Stimulated activated CD4-positive, alpha-beta T cell treated with anti-CD3 and anti-CD28 coated beads, Interleukin-4, amount 100 ng/mL, for 48 hours (primary cell): ENCODE measurements at regions not wholly inside any gene's neighbourhood (a gene's known extent, or its start where the extent isn't known, plus 50 kb on each side); places are given as distances from the start of the nearest gene placed in this dataset.
"Not testable (repeated sequence)": the region's sequence is repeated elsewhere in the genome, so short reads cannot be mapped to it uniquely, and the experiment has no call there.

Source experiments
- DNase-seq, 2 donors: peaks; one replicate each; pipeline ENCODE4 v3.0.0-alpha.2; 2020; ENCODE audit warnings: low read depth in 2 of 2

DNA sequence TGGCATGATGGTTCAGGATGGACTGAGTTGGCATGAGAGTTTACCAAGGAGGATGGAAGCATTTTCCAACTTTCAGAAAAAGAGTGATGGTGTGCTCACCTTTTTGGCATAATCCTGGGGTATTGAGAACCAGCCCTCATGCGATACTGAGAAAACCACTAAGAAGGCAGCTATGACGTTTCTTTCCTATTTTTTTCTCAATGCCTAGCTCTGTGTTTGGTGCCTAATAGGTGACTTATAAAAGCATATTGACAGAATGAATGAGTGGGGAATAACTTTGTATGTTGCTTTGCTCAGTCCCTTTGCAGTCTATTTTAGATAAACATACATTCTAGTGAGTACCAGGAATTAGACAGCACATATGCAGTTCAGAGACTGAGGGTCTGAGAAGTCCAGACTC is 816.3 kb downstream of the DHX35 start:
- no peak for DNase-seq

GRCh38 chr20:39777610-39778009 is 815.5 kb downstream of the DHX35 start:
- no peak for DNase-seq

DNA sequence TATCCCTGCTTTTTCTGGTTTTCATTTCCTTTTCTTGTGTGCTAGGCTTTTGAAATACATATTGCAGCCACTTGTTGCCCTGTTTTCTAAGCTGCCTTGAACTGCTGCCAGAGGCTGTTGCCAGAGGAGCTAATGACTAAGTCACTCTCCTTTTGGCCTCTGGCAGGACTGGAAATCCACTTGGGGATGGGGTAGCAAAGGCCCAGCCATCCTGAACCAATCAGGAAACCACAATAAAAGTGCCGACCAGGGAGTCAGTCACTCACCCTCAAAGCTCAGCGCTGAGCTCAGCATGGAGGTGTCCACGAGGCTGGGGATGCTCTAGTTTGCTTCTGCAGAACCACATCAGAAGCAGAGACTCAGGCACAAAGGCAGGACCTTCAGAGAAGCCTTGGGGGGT is 813.0 kb downstream of the DHX35 start:
- DNase-seq: no peak

- DNase-seq: no peak
Observed at GRCh38 chr20:39773380-39774000, 811.3 kb downstream of the DHX35 start.

- no peak for DNase-seq
Observed at GRCh38 chr20:39767352-39767751, 805.2 kb downstream of the DHX35 start.

GRCh38 chr20:39766333-39766732 is 804.2 kb downstream of the DHX35 start:
- no peak for DNase-seq

DNA sequence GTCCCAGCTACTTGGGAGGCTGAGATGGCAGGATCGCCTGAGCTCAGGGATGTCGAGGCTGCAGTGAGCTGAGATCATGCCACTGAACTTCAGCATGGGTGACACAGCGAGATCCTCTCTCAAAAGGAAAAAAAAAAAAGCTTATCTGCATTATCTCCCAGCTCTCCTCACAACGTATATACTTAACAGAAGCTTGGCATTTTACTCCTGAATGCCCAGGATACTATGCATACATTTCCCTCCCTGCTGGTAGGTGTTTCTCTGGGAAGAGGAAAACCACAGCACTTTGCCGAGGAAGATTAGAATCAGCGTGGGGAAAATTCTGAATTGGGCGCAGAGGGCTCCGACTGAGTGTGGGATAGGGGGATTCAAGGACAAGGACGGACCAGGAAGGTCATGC is 800.6 kb downstream of the DHX35 start:
- DNase-seq: no peak

DNA sequence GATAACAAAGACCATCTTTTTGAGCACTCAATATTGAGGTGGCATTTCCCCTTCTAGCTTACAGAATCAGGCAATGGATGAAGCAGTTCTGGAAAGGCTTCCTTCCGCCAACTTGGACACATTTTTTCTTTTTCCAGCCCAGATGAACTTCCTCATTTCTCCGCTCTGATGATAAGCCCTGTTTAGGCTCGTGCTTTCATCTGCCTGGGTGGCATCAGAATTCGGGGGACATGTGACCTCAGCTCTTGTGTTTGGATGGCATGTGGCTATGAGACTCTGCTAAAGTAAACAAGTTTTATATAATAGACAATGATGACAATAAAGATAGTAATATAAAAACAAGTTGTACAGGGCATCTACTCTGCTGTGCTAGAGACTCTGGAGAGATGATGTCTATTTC is 796.7 kb downstream of the DHX35 start:
- DNase-seq: no peak

DNA sequence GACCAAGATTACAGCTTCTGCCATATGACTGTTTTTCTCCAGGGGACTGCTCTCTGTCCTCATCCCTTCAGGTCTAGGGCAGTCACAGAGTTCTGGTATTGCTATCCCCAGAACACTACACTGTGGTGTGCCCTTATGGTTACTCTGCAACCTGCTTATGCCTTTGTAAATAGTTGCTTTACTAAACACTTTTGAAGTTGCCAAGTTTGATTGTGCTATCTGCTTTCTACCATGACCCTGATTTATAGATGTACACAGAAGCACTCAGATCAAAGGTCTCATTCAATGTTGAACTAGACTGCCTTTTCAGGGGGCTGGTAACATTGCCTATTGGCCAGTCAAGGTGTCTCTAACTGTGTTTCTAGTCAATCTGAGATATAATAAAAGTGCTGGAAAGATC is 794.7 kb downstream of the DHX35 start:
- no peak for DNase-seq

DNA sequence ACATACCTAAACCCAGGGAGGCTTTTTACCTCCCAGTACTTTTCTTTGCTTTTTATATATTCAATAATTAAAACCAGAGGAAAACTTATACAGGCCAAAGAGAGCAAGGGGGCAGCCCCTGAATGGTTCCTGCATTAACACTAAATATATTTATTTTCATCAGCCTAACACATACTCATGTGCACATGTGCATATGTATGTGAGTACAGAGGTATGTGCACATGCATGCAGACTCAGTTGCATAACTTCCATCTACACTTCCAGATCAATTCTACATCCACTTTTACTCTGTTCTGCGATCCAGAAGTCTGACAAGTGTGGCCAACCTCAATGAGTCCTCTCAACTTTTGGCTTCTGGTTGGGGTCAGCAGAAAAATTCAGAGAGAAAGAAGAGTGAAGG is 794.2 kb downstream of the DHX35 start:
- DNase-seq: no peak

DNA sequence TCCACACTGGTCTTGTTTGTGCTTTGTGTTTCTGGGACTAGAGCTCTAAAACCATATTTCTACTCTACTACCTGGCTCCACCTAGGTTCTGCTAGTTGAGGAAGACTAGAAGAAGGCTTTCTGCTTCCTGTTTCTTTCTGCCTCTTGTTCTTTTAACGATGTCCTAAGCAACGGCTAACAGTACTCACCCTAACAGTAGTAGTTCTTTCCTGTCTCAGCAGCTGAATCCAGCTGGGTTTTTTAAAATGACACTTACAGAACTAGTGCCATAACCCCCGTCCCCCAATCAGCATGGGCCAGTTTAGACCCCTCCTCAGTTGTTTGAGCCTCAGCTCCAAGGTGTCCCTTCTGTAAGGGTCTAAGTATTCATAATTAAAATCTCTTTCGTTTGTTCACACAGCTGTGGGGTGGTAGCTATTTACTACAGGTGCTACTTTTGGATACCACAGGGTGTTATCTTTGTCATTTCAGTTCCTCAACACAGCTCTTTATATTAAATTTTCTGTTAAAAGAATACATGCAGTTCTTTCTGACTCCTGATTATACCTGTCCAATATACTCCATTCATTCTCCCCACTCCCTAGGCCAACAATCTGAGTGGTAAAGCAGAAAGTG is 790.2 kb downstream of the DHX35 start:
- DNase-seq: no peak

GRCh38 chr20:39751557-39752137 is 789.5 kb downstream of the DHX35 start:
- DNase-seq: no peak

DNA sequence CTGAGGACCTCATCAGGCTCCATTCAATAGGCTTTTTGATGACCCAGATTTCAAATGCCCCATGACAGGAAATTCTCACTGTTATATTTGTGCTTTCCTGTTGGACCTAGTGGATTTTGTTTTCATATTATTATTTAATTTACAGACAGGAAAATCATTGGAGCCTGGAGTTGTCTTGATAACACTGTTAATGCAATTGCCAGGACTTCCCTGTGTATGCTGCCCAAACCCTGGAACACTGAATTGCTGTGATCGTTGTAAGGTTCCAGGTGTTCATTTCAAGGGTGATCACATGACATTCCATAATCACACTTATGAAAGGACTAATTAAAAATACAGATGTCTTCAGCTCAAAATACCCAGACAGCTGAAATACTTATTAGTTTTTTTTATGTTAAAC is 783.2 kb downstream of the DHX35 start:
- no peak for DNase-seq

- DNase-seq: no peak
Observed at GRCh38 chr20:39738651-39739050, 776.5 kb downstream of the DHX35 start.

DNA sequence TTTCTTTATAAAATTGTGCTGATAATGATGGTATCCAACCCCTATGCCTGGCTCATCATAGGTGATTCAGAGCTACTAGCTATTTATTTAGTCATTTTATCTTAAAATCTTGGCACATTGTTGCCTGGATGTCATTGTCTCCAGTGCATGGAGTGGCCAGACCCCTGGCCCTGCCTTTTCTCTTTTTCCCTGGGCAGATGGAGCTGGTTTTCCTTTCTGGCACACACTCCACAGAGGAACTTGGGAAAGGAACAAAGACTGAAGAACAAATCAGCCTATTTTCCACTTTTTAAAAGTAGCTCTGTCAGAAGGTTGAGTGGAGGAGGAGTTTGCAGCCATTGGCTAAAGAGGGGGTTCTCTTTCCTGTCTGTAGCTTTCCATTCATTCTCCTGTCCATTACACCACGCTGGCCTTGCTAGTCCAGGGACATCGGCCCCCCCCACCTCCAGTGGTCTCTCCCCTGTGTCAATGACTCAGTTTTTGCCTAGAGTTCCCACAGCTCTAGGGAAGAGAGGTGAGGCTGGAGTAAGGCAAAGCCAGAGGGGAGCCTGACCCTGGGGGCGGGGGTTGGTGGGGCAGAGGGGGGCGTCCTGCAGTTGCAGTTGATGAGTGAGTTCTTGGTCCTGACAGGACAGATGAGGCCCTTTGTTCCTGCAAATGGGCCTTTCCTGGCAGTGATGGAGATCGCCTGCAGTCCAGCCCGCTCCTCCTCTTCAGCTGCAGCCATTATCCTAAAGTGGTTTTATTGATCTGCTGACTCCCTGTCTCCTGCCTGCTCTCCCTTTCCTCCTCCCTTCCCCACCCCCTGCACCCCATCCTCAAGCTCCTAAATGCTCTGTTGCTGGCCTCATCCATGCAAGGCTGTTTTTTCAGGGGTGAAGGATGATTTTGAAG is 774.5 kb downstream of the DHX35 start:
- DNase-seq: no peak

- not testable (repeated sequence) for DNase-seq
Observed at GRCh38 chr20:39725513-39725912, 763.4 kb downstream of the DHX35 start.

- DNase-seq: no peak
Observed at GRCh38 chr20:39719293-39719692, 757.1 kb downstream of the DHX35 start.

GRCh38 chr20:39717936-39718335 is 755.8 kb downstream of the DHX35 start:
- DNase-seq: no peak

- no peak for DNase-seq
Observed at GRCh38 chr20:39716796-39717341, 754.7 kb downstream of the DHX35 start.

DNA sequence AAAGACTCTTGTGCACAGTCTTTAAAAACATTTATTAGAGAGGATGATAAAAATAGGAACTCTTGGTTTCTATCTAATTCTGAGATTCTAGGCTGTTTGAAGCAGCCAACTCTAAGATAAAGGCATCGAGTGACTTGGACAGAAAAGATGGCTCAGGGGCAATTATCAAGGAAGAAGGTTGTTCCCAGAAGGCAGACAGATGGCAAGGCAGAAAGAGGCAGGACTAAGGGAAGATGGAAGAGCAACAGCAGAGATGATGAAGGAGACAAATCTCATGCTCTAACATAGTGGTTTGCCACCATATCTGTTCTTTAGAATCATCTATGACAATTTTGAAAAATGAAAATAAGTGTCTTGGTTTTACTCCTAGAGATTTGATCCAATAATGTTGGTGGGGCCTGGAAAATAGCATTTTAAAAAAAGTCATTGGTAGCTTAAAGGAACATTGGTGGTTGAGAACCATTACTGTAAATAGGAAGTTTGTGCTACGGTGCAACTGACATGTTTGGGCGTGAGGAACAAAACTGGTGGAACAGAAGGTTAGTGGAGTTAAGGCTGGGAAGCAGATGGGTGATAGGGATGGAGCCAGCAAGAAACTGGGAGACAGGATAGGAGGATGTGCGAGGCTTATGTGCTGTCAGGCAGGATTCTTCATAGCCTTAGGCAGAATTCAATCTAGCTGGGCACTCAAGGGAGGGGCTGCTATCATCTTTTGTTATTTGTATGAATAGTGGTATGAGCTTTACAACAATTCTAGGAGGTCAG is 751.1 kb downstream of the DHX35 start:
- no peak for DNase-seq

- DNase-seq: no peak
Observed at GRCh38 chr20:39706184-39706663, 744.1 kb downstream of the DHX35 start.
